ENCODE measurements at regions not wholly inside any gene's neighbourhood (a gene's known extent, or its start where the extent isn't known, plus 50 kb on each side); places are given as distances from the start of the nearest gene placed in this dataset.

- no peak for DNase-seq (ENCODE audit: low read depth in 3 of 3)
These were observed 64.2 kb downstream of the RBM43 start for GRCh38 chr2:151197184-151198108.

- DNase-seq (ENCODE audit: low read depth in 3 of 3) = no peak
These were observed 68.1 kb downstream of the RBM43 start for GRCh38 chr2:151193576-151193975.

- no peak for DNase-seq (ENCODE audit: low read depth in 3 of 3)
These were observed 69.0 kb downstream of the RBM43 start for GRCh38 chr2:151192681-151193080.

- DNase-seq (ENCODE audit: low read depth in 3 of 3) = no peak
These were observed 70.7 kb downstream of the RBM43 start for GRCh38 chr2:151191001-151191400.

- no peak for DNase-seq (ENCODE audit: low read depth in 3 of 3)
These were observed 72.5 kb downstream of the RBM43 start for GRCh38 chr2:151189125-151189524.

GRCh38 chr2:151186011-151186410, 75.7 kb downstream of the RBM43 start:
- no peak for DNase-seq (ENCODE audit: low read depth in 3 of 3)

- no peak for DNase-seq (ENCODE audit: low read depth in 3 of 3)
These were observed 78.5 kb downstream of the RBM43 start for GRCh38 chr2:151182899-151183809.

GRCh38 chr2:151182396-151182795, 79.3 kb downstream of the RBM43 start:
- DNase-seq (ENCODE audit: low read depth in 3 of 3) = no peak

GRCh38 chr2:151181524-151181923, 80.1 kb downstream of the RBM43 start:
- DNase-seq (ENCODE audit: low read depth in 3 of 3) = no peak

GRCh38 chr2:151180123-151180522, 81.5 kb downstream of the RBM43 start:
- DNase-seq (ENCODE audit: low read depth in 3 of 3) = no peak

- no peak for DNase-seq (ENCODE audit: low read depth in 3 of 3)
These were observed 83.5 kb downstream of the RBM43 start for GRCh38 chr2:151178207-151178606.

- no peak for DNase-seq (ENCODE audit: low read depth in 3 of 3)
These were observed 83.9 kb downstream of the RBM43 start for GRCh38 chr2:151177756-151178155.

GRCh38 chr2:151176661-151177060, 85.0 kb downstream of the RBM43 start:
- no peak for DNase-seq (ENCODE audit: low read depth in 3 of 3)

GRCh38 chr2:151175864-151176263, 85.8 kb downstream of the RBM43 start:
- no peak for DNase-seq (ENCODE audit: low read depth in 3 of 3)

- DNase-seq (ENCODE audit: low read depth in 3 of 3) = no peak
These were observed 87.5 kb downstream of the RBM43 start for GRCh38 chr2:151174127-151174526.

- DNase-seq (ENCODE audit: low read depth in 3 of 3) = no peak
These were observed 90.5 kb downstream of the RBM43 start for GRCh38 chr2:151171186-151171585.

GRCh38 chr2:151166410-151166809, 95.3 kb downstream of the RBM43 start:
- DNase-seq (ENCODE audit: low read depth in 3 of 3) = no peak

GRCh38 chr2:151165105-151165684, 96.5 kb downstream of the RBM43 start:
- DNase-seq (ENCODE audit: low read depth in 3 of 3) = no peak

- DNase-seq (ENCODE audit: low read depth in 3 of 3) = no peak
These were observed 99.7 kb downstream of the RBM43 start for GRCh38 chr2:151161821-151162551.

GRCh38 chr2:151159109-151159662, 102.5 kb downstream of the RBM43 start:
- no peak for DNase-seq (ENCODE audit: low read depth in 3 of 3)
